GM23338 (cell line): ENCODE measurements at regions not wholly inside any gene's neighbourhood (a gene's known extent, or its start where the extent isn't known, plus 50 kb on each side); places are given as distances from the start of the nearest gene placed in this dataset.

ENCODE experiments used
- ATAC-seq: fragments of 200-7000 bp; cut with Tn5 transposase; 3 replicates; pipeline ENCODE4 v1.9.1; 2020
- DNase-seq: peaks from one replicate; pipeline ENCODE4 v3.0.0-alpha.2; 2015; ENCODE audit warnings: low spot score
- H2AFZ ChIP-seq: fragments of 200-600 bp; sonication (generic); 2 replicates; pipeline ENCODE4 v1.8.0; 2016; ENCODE audit warnings: antibody characterized with exemption, mild to moderate bottlenecking, moderate library complexity
- H3F3A ChIP-seq: fragments of 200-600 bp; sonication (generic); replicated peaks from 2 replicates; pipeline ENCODE4 v1.8.0; 2017; ENCODE audit warnings: antibody characterized with exemption, mixed run types, low read depth
- H3K27ac ChIP-seq: fragments of 200-600 bp; sonication (generic); 2 replicates; pipeline ENCODE4 v1.6.1; 2016; ENCODE audit warnings: low read depth
- H3K27me3 ChIP-seq: fragments of 200-600 bp; sonication (generic); 2 replicates; pipeline ENCODE4 v1.8.0; 2016; ENCODE audit warnings: mild to moderate bottlenecking, mixed run types, moderate library complexity; ENCODE audit not compliant: insufficient read depth
- H3K36me3 ChIP-seq: fragments of 200-600 bp; sonication (generic); 2 replicates; pipeline ENCODE4 v1.8.0; 2016; ENCODE audit warnings: mild to moderate bottlenecking; ENCODE audit not compliant: insufficient read depth
- H3K4me1 ChIP-seq: fragments of 200-600 bp; sonication (generic); 2 replicates; pipeline ENCODE4 v1.8.0; 2016; ENCODE audit warnings: mild to moderate bottlenecking, moderate library complexity; ENCODE audit not compliant: insufficient read depth
- H3K4me2 ChIP-seq: fragments of 200-600 bp; sonication (generic); 2 replicates; pipeline ENCODE4 v1.7.1; 2017; ENCODE audit warnings: mixed run types
- H3K4me3 ChIP-seq: fragments of 200-600 bp; sonication (generic); 2 replicates; pipeline ENCODE4 v1.6.1; 2016; ENCODE audit warnings: mixed run types
- H3K79me2 ChIP-seq: fragments of 200-600 bp; sonication (generic); replicated peaks from 2 replicates; pipeline ENCODE4 v1.8.0; 2017; ENCODE audit warnings: mild to moderate bottlenecking; ENCODE audit not compliant: insufficient read depth
- H3K9me2 ChIP-seq: fragments of 200-600 bp; sonication (generic); 2 replicates; pipeline ENCODE4 v1.8.0; 2017; ENCODE audit not compliant: insufficient read depth
- H4K20me1 ChIP-seq: fragments of 200-600 bp; sonication (generic); replicated peaks from 2 replicates; pipeline ENCODE4 v1.8.0; 2017; ENCODE audit warnings: mild to moderate bottlenecking; ENCODE audit not compliant: insufficient read depth
- H3K27ac Mint-ChIP-seq: 2 replicates; pipeline ENCODE4 v1.8.0; 2020; ENCODE audit warnings: inconsistent platforms, mild to moderate bottlenecking, moderate library complexity, mixed read lengths
- H3K27me3 Mint-ChIP-seq: 3 replicates; pipeline ENCODE4 v1.8.0; 2022; ENCODE audit warnings: low read depth, mild to moderate bottlenecking, moderate library complexity, mixed read lengths, inconsistent platforms; ENCODE audit not compliant: insufficient read depth, poor library complexity
- H3K36me3 Mint-ChIP-seq: 3 replicates; pipeline ENCODE4 v1.8.0; 2021; ENCODE audit warnings: low read depth, mild to moderate bottlenecking, inconsistent platforms, moderate library complexity, mixed read lengths
- H3K4me1 Mint-ChIP-seq: 3 replicates; pipeline ENCODE4 v1.8.0; 2020; ENCODE audit warnings: mild to moderate bottlenecking, inconsistent platforms, mixed read lengths
- H3K4me3 Mint-ChIP-seq: 3 replicates; pipeline ENCODE4 v1.8.0; 2021; ENCODE audit warnings: moderate library complexity, mild to moderate bottlenecking, inconsistent platforms, mixed read lengths
- H3K9me3 Mint-ChIP-seq: 3 replicates; pipeline ENCODE4 v1.8.0; 2020; ENCODE audit warnings: moderate library complexity, mild to moderate bottlenecking, inconsistent platforms, mixed read lengths
- CREB1 ChIP-seq: fragments of 250-450 bp; sonication (Bioruptor Pico); IDR thresholded peaks from 2 replicates; pipeline ENCODE4 v1.5.0; 2020; ENCODE audit warnings: low read depth, mild to moderate bottlenecking, moderate library complexity
- EZH2phosphoT487 ChIP-seq: fragments of 200-600 bp; sonication (generic); IDR thresholded peaks from one replicate; pipeline ENCODE4 v1.8.1; 2018; ENCODE audit warnings: antibody characterized with exemption; ENCODE audit not compliant: unreplicated experiment
- JUNB ChIP-seq: IDR thresholded peaks from one replicate; pipeline ENCODE4 v1.6.1; 2016; ENCODE audit warnings: antibody characterized with exemption; ENCODE audit not compliant: unreplicated experiment
- NANOG ChIP-seq: IDR thresholded peaks from 2 replicates; pipeline ENCODE4 v1.6.1; 2016; ENCODE audit warnings: antibody characterized with exemption, borderline replicate concordance
- POLR2AphosphoS5 ChIP-seq: IDR thresholded peaks from 2 replicates; pipeline ENCODE4 v1.6.1; 2016; ENCODE audit warnings: antibody characterized with exemption, low read depth
- STAT1 ChIP-seq: IDR thresholded peaks from one replicate; pipeline ENCODE4 v1.6.1; 2016; ENCODE audit warnings: antibody characterized with exemption; ENCODE audit not compliant: unreplicated experiment
- ZNF331 ChIP-seq: fragments of 250-450 bp; sonication (Bioruptor Pico); IDR thresholded peaks from 2 replicates; pipeline ENCODE4 v1.5.0; 2020; ENCODE audit warnings: low read depth, mild to moderate bottlenecking, moderate library complexity
- TF ChIP-seq, protein P1 (sequence below), 2 experiments: fragments of 200-600 bp in 1 of 2; sonication (generic) in 1 of 2; conservative IDR thresholded peaks; 2 replicates each; pipeline versions ENCODE4 v1.5.1 to v1.6.1; 2016 to 2017; ENCODE audit warnings: antibody characterized with exemption in 2 of 2, low read depth in 2 of 2, mild to moderate bottlenecking in 2 of 2, moderate library complexity in 1 of 2
- TF ChIP-seq, protein P2 (sequence below): IDR thresholded peaks from 2 replicates; pipeline ENCODE4 v1.6.1; 2016; ENCODE audit warnings: antibody characterized with exemption
- TF ChIP-seq, protein P3 (sequence below): IDR thresholded peaks from one replicate; pipeline ENCODE4 v1.6.1; 2018; ENCODE audit warnings: antibody characterized with exemption; ENCODE audit not compliant: unreplicated experiment

DNA sequence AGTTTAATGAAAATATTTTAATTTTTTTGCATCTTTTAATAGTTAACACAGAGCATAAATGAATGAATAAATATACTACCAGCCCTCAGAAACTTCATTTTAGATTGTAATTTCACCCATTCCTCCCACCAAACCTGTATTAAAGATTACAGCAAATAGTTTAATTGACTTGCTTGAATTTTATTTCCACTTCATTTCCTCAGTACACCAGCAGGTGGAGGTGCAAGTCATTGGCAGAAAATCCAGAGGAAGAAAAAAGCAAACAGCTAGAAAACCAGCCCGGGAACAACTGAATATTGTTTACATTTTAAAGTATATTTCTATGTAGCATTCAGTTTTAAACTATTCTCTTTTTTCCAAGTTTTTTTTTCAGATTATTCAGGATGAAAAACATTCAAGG, 177.8 kb downstream of the OLFM4 start (continued):
- TF ChIP-seq, protein P1, sequence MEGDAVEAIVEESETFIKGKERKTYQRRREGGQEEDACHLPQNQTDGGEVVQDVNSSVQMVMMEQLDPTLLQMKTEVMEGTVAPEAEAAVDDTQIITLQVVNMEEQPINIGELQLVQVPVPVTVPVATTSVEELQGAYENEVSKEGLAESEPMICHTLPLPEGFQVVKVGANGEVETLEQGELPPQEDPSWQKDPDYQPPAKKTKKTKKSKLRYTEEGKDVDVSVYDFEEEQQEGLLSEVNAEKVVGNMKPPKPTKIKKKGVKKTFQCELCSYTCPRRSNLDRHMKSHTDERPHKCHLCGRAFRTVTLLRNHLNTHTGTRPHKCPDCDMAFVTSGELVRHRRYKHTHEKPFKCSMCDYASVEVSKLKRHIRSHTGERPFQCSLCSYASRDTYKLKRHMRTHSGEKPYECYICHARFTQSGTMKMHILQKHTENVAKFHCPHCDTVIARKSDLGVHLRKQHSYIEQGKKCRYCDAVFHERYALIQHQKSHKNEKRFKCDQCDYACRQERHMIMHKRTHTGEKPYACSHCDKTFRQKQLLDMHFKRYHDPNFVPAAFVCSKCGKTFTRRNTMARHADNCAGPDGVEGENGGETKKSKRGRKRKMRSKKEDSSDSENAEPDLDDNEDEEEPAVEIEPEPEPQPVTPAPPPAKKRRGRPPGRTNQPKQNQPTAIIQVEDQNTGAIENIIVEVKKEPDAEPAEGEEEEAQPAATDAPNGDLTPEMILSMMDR (conservative IDR thresholded peaks at IDR 0.05; ENCODE audit: low read depth in 2 of 2) = peak; percentile 64 to 76
- TF ChIP-seq, protein P2, sequence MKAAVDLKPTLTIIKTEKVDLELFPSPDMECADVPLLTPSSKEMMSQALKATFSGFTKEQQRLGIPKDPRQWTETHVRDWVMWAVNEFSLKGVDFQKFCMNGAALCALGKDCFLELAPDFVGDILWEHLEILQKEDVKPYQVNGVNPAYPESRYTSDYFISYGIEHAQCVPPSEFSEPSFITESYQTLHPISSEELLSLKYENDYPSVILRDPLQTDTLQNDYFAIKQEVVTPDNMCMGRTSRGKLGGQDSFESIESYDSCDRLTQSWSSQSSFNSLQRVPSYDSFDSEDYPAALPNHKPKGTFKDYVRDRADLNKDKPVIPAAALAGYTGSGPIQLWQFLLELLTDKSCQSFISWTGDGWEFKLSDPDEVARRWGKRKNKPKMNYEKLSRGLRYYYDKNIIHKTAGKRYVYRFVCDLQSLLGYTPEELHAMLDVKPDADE = no peak
- TF ChIP-seq NANOG = no peak
- TF ChIP-seq ZNF331 (CRISPR knock-in tag) = no peak
- TF ChIP-seq STAT1 = no peak

DNA sequence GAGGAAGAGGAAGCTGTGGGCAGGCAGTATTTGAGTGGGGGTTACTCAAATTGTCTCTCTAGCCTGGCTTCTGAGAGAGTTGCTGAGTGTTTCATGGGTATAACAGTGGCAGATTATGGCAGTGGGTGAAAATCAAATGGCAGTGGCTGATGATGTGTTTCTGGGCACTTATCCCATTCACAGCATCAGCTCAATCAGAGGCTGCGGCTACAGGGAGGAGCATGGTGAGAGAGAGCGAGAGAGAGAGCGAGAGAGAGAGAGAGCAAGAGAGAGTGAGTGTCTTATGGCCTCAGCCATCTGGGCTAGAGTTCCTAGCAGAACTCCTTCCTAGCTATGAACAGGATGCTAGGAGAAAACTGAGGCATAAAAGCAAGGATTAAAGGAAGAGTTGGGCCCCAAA, 178.9 kb downstream of the OLFM4 start:
- Histone ChIP-seq H4K20me1 (no peaks in the 10 kb centered on the region), H3K36me3 (no peaks in the 10 kb centered on the region), H3F3A (no peaks in the 10 kb centered on the region), H2AFZ (no peak overlapping the region; the same call in 1 of the 2 replicates), H3K27me3 (peaks cover 13% of the 10 kb centered on the region), H3K4me2 (no peak overlapping the region), H3K79me2 (no peaks in the 10 kb centered on the region), H3K4me3 (no peak overlapping the region), H3K9me2 (no peaks in the 10 kb centered on the region), H3K4me1 (no peaks in the 10 kb centered on the region), H3K27ac (no peak overlapping the region)
- Mint-ChIP-seq H3K9me3 (no peaks in the 10 kb centered on the region), H3K27me3 (peaks cover 3% of the 10 kb centered on the region), H3K4me1 (0 out of 3 replicates have a peak, but pooled peaks cover 3% of the 10 kb centered on the region), H3K36me3 (no peaks in the 10 kb centered on the region), H3K4me3 (no peak overlapping the region), H3K27ac (no peak overlapping the region)
- DNase-seq (no peak), ATAC-seq (no peak)
- TF ChIP-seq, protein P3, sequence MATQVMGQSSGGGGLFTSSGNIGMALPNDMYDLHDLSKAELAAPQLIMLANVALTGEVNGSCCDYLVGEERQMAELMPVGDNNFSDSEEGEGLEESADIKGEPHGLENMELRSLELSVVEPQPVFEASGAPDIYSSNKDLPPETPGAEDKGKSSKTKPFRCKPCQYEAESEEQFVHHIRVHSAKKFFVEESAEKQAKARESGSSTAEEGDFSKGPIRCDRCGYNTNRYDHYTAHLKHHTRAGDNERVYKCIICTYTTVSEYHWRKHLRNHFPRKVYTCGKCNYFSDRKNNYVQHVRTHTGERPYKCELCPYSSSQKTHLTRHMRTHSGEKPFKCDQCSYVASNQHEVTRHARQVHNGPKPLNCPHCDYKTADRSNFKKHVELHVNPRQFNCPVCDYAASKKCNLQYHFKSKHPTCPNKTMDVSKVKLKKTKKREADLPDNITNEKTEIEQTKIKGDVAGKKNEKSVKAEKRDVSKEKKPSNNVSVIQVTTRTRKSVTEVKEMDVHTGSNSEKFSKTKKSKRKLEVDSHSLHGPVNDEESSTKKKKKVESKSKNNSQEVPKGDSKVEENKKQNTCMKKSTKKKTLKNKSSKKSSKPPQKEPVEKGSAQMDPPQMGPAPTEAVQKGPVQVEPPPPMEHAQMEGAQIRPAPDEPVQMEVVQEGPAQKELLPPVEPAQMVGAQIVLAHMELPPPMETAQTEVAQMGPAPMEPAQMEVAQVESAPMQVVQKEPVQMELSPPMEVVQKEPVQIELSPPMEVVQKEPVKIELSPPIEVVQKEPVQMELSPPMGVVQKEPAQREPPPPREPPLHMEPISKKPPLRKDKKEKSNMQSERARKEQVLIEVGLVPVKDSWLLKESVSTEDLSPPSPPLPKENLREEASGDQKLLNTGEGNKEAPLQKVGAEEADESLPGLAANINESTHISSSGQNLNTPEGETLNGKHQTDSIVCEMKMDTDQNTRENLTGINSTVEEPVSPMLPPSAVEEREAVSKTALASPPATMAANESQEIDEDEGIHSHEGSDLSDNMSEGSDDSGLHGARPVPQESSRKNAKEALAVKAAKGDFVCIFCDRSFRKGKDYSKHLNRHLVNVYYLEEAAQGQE = no peak
- TF ChIP-seq STAT1 (no peak), EZH2phosphoT487 (no peak), ZNF331 (CRISPR knock-in tag) (no peak), JUNB (no peak), POLR2AphosphoS5 (no peak), CREB1 (CRISPR knock-in tag) (no peak)
- TF ChIP-seq, protein P2 = no peak
- TF ChIP-seq, protein P1 (conservative IDR thresholded peaks at IDR 0.05; ENCODE audit: low read depth in 2 of 2) = no peak
